SW 1271 (cell line): ENCODE measurements at regions not wholly inside any gene's neighbourhood (a gene's known extent, or its start where the extent isn't known, plus 50 kb on each side); places are given as distances from the start of the nearest gene placed in this dataset.
"Not testable (repeated sequence)": the region's sequence is repeated elsewhere in the genome, so short reads cannot be mapped to it uniquely, and the experiment has no call there.

Experiments
- DNase-seq, 2 experiments: peaks; one replicate each; lab custom pipeline; 2025; lab: John Stamatoyannopoulos, UW

DNA sequence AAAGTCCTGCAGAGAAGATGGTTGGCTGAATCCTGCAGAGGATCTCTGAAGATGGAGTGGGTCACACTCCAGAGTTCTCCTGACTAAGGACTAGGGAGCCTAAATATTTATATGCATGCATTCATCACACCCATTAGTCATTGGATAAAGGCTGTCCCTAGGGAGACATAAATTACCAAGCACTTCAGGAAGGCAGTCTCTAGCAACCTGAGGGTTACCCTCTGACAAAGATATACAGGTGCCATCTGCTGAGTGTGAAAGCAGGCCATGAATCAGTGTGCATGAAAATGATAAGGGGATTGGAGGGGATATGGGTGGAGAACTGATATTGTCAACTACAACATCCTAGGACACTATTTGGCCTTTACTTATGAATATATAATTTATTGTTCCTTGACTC, 294.8 kb upstream of the DDX18 start:
- no peak for DNase-seq

DNA sequence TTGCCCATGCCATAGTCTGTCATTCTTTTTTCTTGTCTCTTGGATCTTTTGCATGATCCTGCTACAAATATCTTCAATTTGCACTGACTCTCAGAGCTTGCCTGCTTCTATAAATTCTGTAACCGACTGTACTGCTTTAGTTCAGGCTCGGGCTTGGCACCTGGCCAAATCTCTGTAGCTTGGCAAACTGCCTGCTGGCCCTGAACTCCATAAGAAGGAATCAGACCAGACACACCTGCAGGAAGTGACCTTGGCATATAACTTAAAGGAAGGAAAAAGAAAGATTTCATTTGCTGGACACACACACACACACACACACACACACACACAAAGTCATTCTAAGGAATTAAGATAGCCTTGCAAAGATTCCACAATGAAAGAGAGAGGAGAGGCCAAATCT, 291.2 kb upstream of the DDX18 start:
- no peak for DNase-seq

DNA sequence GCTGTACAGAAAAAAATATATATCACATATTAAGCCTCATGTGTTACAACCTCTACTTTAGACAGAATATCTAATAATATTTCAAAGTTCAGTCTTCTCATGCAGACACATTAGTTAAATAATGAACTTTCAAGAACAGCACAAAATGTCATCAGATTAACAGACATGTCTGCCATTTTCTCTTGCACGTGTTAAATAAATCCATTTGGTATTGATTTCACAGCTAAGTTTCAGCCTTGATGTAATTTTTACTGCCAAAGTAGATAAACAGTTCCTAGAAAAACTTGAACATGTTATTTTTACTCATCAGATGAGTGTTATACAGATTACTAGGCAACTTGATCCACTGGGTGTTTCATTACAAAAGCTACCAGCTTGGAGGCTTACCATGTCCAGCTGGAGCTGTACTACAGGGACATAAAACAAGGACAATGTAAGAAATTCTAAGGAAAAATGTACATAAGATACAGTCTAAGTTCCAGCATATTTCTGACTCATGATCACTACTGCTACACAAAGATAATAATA, 290.7 kb upstream of the DDX18 start:
- DNase-seq, result no peak

DNA sequence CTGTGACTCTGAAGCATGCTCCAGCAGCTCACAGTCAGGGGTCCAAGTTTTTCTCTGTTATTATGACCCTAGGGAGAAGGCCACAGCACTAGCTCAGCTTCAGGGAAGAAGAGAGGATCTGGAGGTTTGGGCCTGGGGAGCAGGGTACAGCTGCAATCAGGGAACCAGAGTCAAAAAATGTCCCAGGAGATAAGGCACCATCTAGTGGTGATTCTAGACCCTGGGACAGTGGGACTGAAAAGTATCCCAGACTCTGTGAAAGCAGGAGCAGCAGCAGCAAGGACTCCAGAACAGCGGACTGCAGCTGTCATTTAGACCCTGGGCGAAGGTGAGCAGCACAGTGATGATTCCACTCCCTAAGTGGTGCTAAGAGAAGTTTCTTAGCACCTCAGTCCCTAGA, 278.4 kb upstream of the DDX18 start:
- no peak for DNase-seq

DNA sequence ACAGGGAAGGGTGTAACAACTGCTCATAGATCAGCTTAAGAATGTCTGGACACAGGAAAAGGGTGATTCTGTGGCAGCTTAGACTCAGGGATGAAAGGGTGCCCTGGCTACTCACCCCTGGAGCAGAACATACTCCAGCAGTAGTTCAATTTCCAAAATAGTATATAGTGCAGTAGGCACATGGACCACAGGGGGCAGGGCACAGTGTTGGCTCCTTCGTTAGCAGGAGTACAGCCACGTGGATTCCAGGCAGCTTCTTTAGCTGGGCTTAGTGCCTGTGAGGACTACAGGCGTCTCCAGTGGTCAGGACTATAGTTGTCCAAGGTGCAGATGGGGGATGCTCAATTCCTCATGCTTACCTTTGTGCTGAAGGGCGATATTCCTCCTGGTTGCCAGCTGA, 277.5 kb upstream of the DDX18 start:
- no peak for DNase-seq

DNA sequence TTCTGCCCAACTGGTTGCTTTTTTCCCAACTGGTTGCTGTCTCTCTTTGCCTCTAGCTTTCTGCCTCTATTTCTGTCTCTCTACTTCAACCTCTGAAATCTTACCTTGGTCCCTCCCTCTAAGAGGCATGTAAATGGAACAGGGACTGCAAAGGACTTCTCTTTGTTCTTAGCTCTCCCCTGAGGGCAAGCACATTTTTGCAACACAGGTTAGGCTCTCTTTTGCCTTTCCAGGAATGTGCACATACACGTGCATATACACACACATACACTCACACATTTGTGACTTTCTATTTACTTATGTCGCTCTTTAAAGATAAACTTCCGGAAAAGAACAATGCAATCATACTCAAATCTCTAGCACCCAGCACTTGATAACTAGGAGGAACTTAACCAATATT, 262.6 kb upstream of the DDX18 start:
- no peak for DNase-seq

DNA sequence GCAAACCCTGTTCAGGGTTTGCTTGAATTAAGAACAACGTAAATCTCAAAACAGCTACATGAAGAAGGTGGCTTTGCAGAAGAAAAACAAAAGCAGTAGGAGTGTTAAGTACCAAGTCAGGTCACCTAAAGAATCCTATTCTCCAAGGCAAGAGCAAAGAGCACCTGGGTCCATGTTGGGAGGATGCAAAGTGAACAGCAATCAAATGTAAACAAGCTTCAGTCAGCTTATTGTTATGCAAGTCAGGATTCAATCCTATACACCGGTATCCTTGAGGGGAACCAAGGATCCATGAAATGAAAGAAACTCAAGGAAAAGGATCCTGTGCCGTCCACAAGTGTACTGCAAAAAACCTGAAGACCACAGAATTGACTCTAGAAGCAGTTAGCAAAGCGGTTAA, 261.0 kb upstream of the DDX18 start:
- no peak for DNase-seq

DNA sequence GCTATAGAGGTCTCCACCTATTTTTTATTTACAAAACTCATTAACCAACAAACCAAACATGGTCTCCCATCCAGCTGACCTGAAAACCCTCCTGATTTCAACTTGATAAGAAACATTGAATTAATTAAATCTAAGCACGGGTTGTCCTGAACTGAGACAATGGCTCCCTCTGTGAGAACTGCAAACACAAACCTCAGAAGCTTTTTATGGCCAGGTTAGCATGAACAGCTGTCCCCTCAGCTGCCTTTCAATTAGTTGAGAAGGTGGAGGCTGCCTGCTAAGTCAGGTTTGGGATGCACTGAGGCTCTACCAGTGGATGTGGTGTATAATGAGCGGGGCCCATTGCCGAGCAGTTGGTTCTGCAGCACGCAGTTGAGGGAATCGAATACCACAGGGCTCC, 258.5 kb upstream of the DDX18 start:
- no peak for DNase-seq

DNA sequence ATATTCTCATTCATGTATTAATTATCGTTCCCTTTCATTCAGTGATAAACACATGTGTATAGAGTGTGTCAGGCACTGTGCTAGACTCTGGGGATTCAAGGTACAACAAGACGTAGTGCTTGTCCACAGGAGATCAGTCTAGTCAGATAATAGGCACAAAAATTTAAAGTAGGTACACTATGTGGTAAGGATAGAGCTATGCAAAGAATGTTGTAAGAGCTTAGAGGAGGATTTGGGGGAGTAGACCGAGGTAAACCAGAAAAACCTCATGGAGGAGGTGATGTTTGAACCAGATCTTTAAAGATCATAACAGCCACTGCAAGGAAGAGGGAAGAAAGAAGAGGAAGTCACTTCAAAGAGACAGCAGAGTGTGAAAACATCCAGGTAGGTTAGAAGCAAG, 256.9 kb upstream of the DDX18 start:
- DNase-seq, result no peak

DNA sequence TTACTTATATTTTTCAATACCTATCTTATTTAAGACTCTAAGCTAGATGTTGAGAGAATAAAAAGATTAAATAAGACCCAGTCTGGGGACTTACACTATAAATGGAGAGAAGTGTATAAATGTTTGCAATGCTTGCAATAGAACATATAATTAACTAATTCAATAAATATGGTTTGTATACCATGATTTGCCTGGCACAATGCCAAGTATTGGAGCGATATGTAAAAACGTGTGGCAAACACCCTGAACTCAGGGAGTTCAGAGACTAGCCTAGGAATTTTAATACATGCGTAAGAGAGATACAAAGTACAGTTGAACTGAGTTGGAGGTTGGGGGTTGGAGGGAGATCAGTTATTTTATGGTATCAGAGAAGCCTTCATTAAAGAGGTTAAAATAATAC, 251.8 kb upstream of the DDX18 start:
- DNase-seq, result no peak

DNA sequence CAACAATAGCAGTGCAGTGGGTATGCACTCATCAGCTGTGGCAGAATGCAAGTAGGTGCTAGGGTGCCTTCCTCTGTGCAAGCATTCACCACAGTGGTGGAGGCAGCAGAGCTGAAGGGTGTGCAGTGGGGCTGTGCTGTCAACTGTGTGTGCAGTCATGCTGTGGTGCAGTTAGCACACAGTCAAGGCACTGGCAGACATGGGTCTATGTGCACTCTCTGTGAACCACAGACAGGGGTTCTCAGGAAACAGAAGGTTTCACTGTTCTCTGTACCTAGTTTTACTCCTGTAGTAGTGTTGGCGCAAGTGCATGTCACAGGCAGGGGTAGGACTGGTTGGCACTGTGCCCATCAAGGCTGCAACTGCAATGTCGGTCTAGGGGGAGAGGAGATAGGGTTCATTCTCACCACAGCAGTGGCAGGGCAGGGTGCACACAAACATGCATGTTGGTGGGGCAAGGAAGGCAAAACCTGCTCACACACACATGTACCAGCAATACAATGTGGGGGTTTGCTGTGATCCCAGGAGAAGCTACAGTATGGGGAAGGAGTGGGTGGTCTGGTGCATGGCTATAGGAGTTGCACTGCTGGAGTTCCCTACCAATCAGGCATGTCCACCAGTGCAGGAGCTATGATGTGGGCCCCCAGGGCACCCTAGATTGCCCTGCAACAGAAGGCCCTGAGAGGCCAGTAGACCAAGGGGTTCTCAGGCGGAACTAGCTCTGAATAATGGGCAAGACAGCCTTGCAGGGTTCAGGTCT, 242.7 kb upstream of the DDX18 start:
- no peak for DNase-seq

DNA sequence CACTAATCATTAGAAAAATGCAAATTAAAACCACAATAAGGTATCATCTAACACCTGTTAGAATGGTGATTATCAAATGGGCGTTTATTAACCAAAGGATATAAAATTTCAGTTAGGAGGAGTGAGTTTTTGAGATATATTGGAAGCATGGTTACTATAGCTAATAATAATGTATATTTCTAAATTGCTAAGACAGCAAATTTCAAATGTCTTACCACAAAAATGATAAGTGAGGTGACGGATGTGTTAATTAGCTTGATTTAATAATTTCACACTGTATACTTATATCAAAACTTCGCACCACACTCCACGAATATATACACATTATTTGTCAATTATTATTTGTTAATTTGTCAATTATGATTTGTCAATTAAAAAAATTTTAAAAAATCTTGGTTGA, 227.2 kb upstream of the DDX18 start:
- no peak for DNase-seq

DNA sequence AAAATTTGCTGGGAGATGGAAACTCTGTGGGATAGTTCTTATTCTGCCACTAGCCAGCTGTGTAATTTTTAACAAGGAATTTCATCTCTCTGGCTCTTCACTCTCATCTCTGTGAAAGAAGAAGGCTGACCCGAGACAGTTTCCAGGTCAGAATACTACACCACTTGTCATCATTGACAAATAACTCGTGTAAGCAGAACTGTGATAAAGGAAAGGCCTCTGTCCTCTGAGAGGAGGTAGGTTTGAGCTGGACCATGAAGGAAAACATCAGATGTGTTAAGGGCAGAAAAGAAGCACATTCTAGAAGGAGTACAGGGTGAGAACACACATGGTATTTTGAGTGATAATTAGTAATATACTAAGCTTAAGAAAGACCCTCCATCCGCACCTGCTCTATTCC, 211.4 kb upstream of the DDX18 start:
- DNase-seq, result no peak

DNA sequence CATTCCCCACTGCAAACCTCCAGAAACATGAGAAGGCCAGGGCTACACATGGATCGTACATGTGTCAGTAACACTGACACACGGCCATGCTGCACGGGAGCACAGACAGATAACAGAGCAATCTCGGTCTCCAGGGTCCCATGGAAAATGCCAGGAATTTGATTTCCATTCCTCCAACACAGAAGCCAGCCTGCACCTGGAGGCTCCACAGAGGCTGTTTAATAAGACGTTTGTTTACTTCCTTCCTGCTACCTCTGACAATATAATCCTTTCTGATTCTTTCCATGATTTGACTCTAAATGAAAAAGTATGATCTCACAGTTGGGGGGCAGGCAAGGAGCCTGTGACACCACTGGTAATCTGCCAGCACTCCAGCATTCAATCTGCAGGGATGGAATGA, 210.9 kb upstream of the DDX18 start:
- no peak for DNase-seq

DNA sequence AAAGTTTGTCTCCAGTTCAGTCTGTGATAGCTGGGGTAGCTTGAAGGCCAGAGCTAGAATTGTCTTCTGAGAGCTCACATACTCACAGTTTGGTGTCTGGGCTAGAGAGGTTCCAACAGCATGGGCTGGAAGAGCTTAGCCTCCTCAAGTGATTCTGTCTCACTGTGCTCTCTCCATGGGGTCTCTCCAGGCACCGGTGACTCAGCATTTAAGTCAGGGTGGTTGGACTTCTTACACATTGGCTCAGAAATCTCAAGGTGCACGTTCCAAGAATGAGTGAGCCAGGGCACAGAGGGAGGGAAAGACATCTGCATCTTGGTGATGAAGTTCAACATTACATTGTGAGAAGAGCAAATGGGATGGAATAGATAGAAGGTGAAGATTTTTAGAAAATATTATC, 207.3 kb upstream of the DDX18 start:
- no peak for DNase-seq

DNA sequence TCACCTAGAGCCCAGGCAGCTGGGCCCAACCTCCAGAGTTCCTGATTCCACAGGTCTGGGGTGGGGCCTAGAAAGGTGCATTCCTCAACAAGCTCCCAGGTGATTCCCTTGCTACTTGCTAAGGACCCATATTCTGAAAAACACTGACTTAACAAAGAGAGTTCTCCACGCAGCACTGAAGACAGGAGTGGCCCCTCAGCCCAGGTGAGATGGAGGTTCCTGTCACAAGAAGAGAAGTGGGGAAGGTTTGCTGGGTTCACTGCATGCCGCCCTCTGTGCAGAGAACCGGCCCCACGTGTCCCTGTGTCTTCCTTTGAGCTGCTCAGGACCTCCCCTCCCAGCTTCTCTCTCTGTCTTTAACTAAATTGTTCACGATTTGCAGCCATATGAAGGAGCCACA, 201.4 kb upstream of the DDX18 start:
- no peak for DNase-seq

DNA sequence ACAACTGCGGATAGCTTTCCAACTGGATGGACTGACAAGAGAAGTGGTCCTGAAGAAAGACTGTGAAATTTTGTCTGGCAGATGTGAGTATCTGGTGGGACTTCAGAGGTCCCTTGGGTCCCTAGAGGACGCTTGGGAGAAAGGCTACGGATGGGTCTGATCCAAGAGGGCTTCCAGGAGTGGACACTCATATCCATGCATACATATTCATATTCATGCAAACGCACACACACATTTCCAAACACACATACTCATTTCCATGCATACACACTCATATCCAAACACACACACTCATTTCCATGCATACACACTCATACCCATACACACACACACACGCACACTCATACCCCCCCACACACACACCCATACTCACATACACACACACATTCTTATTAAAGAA, 200.2 kb upstream of the DDX18 start:
- no peak for DNase-seq

DNA sequence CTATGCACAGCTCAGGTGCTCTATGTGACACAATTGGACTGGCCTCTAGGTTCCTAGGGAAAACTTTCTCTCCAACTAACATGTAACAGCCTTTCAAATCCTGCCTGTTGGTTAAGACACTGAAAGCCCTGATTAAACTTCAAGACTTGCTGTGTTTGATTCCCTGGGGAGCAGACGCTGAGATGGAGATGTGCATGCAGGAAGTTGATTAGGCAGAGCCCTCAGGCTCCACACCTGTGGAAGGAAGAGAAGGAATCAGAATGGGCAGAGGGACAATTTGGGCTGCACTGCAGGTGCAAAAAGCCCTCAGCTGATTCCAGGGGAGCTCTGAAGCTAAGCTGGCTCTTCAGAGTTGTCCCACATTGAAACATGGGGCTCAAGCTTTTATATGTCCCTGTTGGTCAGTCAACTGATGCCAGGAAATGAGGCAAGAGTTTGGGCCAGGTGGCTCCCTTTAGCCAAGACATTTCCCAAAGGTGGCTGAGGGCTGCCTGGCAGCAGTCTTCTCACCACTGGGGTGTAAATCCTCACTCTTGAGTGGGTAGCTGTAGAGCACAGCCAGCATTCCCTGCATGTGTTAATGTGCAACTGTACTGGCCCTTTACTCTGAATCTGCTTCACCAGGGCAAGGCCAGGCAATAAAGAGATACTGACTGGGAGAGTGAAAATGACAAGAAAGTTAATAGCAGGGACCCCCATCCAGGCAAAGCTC, 199.5 kb upstream of the DDX18 start:
- no peak for DNase-seq

DNA sequence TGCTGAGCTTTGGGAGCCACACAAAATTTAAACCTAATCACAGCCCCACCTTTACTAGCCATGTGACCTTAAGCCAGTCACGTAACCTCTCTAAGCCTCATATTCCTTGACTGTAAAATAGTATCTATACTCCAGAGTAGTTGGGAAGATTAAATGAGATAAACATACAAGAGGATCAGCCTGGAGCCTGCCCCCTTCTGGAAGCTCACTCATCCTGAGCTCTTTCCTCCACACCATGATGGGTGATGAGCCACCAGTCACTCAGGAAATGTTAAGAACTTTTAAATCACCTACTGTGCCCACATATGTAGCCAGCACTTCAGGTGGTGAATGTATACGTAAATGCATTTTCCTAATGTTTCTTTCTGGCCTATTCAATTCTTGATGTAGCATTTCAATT, 195.9 kb upstream of the DDX18 start:
- DNase-seq, result no peak

DNA sequence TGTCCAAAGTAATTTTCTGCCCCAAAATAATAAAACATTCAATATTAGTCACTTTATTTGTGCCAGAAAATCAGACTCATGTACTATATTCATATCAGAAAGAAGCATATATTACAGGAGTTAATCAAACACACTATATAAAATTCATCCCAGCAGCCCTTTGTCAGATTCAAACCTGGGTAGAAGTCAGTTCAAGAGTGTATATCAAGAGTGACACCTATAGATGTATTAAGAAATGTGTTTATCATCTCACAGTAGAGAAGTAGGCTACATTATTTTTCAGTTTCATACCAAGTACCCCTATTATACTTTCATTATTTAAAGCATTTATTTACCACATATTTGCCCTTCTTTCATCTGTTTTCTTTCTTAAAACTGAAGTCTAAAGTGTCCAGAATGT, 193.2 kb upstream of the DDX18 start:
- DNase-seq, result no peak

DNA sequence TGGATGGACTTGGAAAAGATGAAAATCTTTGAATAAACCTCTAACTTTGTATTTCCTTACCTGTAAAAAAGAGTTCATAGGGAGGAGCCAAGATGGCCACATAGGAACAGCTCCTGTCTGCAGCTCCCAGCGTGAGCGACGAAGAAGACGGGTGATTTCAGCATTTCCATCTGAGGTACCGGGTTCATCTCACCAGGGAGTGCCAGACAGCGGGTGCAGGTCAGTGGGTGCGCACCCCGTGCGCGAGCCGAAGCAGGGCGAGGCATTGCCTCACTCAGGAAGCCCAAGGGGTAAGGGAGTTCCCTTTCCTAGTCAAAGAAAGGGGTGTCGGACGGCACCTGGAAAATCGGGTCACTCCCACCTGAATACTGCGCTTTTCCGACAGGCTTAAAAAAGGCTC, 191.3 kb upstream of the DDX18 start:
- not testable (repeated sequence) for DNase-seq

DNA sequence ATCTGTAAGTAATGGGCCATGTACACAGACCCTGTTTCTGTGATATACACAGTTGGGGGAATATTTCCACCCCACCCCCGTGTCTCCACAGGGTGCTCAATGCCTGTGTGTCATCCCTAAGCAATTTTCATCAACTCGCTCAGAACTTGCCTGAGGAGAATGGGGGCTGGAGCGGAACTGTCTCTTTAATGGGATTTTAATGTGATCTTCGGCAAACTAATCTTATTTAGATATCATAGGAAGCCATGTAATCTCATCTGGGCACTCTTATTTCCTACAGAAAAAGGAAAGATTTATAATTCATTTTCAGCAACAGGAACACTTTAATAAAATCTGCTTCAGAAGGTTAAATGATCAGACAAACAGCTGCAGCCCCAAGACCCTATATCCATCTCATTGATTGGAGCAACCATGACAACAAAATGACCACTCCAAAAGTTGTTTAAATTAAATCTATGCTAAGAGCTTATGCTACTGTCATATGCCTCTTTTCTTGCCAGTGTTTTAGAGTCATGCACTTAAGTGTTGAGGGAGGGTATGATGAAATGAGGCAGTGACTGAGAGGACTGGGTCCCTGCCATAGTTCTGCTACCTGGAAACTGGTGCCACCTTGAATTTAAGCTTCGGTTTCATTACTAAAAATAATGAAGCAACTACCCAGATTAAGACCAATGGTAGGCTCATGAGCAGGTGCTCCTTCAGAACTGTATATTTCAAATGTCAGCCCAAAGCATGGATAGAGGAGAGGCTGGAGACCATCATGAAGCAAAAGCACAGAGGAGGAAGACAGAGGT, 183.1 kb upstream of the DDX18 start:
- DNase-seq, result no peak

DNA sequence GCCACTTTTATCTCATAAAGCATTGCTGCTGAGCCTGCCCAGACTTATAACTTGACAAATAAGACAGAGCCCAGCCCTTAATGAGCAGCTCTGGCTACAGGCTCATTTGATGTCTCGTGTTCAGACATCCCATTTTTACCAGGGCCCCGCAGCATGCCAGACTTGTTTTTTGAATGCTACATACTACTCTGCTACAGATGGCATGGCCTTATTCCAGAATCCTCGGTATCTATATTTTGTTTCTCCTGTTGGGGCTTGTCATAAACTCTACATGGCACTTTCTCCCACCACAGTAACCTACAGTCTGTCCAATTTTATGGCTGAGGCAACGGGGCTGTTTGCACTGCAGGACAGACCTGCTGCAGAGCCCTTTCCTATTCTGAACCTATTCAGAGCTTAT, 179.0 kb upstream of the DDX18 start:
- DNase-seq, result no peak
